ENCODE measurements at regions not wholly inside any gene's neighbourhood (a gene's known extent, or its start where the extent isn't known, plus 50 kb on each side); places are given as distances from the start of the nearest gene placed in this dataset.

GRCh38 chr6:98215531-98215930 is 618.8 kb upstream of the POU3F2 start:
- Histone ChIP-seq H3K27ac (no peak overlapping the region), H3K36me3 (replicated peaks in 1 of 2) (no peaks in the 10 kb centered on the region), H3K4me1 (replicated peaks in 1 of 2) (no peaks in the 10 kb centered on the region), H3K27me3 (no peaks in the 10 kb centered on the region), H3K9me3 (replicated peaks in 1 of 3) (no peaks in the 10 kb centered on the region), H3K4me3 (no peak overlapping the region)
- no peak for DNase-seq
- TF ChIP-seq POLR2A (IDR thresholded peaks at IDR 0.05) (no peak), CTCF (IDR thresholded peaks at IDR 0.05) (no peak)
- intact Hi-C loops (cut with DNase I), result no loop called here

- no peak overlapping the region for H3K27ac ChIP-seq
- H3K4me1 ChIP-seq (replicated peaks in 1 of 2), result no peaks in the 10 kb centered on the region
- no peaks in the 10 kb centered on the region for H3K27me3 ChIP-seq
- 42 to 57% (median 46%) methylated on average over 1 of the region's 1 CpG for WGBS, 4 donors
- no peaks in the 10 kb centered on the region for H3K9me3 ChIP-seq (replicated peaks in 1 of 3)
- no peak overlapping the region for H3K4me3 ChIP-seq
- DNase-seq, result no peak
- TF ChIP-seq POLR2A (IDR thresholded peaks at IDR 0.05), result no peak
- no peak for TF ChIP-seq CTCF (IDR thresholded peaks at IDR 0.05)
- intact Hi-C loops (cut with DNase I), result no loop called here
- H3K36me3 ChIP-seq (replicated peaks in 1 of 2), result no peaks in the 10 kb centered on the region
Measured at GRCh38 chr6:98230250-98230649, 604.1 kb upstream of the POU3F2 start.

- 40 to 51% (median 42%) methylated on average over 3 of the region's 3 CpGs for WGBS, 4 donors
- intact Hi-C loops (cut with DNase I), result no loop called here
- no peak overlapping the region for H3K4me3 ChIP-seq
- DNase-seq, result no peak
- no peaks in the 10 kb centered on the region for H3K36me3 ChIP-seq (replicated peaks in 1 of 2)
- TF ChIP-seq CTCF (IDR thresholded peaks at IDR 0.05) (no peak), POLR2A (IDR thresholded peaks at IDR 0.05) (no peak)
- H3K27me3 ChIP-seq, result no peaks in the 10 kb centered on the region
- no peak overlapping the region for H3K27ac ChIP-seq
- H3K9me3 ChIP-seq (replicated peaks in 1 of 3), result no peaks in the 10 kb centered on the region
- no peaks in the 10 kb centered on the region for H3K4me1 ChIP-seq (replicated peaks in 1 of 2)
Measured at GRCh38 chr6:98239057-98239456, 595.3 kb upstream of the POU3F2 start.

- intact Hi-C loops (cut with DNase I), result no loop called here
- no peak overlapping the region for H3K27ac ChIP-seq
Measured at GRCh38 chr6:98241630-98242029, 592.7 kb upstream of the POU3F2 start.

More at GRCh38 chr6:98241630-98242029, 592.7 kb upstream of the POU3F2 start:
- no peak overlapping the region for H3K4me3 ChIP-seq
- WGBS, 4 donors, result 61 to 69% (median 62%) methylated on average over 1 of the region's 1 CpG
- no peaks in the 10 kb centered on the region for H3K27me3 ChIP-seq
- H3K36me3 ChIP-seq (replicated peaks in 1 of 2), result no peaks in the 10 kb centered on the region
- TF ChIP-seq POLR2A (IDR thresholded peaks at IDR 0.05) (no peak), CTCF (IDR thresholded peaks at IDR 0.05) (no peak)
- H3K9me3 ChIP-seq (replicated peaks in 1 of 3), result no peaks in the 10 kb centered on the region
- no peaks in the 10 kb centered on the region for H3K4me1 ChIP-seq (replicated peaks in 1 of 2)
- DNase-seq, result no peak
